Stimulated activated naive CD4-positive, alpha-beta T cell treated with Interleukin-2 at 50 U/mL for 16 hours (primary cell): ENCODE measurements at regions not wholly inside any gene's neighbourhood (a gene's known extent, or its start where the extent isn't known, plus 50 kb on each side); places are given as distances from the start of the nearest gene placed in this dataset.

Source experiments
- DNase-seq: peaks from one replicate; lab custom pipeline; 2025; lab: John Stamatoyannopoulos, UW

DNA sequence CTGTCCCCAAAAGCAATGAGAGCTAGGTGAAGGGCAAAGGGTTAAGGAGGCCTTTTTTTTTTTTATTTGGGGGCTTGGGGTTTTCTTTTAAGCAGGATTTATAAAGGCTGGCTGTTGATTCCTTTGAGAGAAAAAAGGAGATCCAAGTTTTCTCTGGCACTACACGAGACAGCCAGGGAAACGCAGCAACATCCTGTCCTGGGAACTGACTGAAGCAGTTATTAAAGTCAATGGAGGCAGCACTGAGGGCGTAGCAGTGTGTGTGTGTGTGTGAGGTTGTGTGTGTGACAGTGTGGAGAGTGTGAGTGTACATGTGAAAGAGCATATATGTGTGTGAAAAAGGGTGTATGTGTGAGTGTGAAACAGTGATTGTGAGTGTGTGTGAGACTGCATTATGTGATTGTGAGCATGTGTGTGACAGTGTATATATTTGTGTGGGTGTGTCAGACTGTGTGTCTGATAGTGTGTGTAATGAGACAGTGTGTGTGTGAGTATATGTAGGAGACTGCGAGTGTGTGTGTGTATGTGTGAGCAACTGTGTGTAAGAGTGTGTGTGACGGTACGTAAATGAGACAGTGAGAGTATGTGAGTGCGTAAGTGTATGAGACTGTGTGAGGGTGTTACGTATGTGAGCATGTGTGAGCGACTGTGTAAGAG, 65.9 kb upstream of the TIAM1 start:
- no peak for DNase-seq

DNA sequence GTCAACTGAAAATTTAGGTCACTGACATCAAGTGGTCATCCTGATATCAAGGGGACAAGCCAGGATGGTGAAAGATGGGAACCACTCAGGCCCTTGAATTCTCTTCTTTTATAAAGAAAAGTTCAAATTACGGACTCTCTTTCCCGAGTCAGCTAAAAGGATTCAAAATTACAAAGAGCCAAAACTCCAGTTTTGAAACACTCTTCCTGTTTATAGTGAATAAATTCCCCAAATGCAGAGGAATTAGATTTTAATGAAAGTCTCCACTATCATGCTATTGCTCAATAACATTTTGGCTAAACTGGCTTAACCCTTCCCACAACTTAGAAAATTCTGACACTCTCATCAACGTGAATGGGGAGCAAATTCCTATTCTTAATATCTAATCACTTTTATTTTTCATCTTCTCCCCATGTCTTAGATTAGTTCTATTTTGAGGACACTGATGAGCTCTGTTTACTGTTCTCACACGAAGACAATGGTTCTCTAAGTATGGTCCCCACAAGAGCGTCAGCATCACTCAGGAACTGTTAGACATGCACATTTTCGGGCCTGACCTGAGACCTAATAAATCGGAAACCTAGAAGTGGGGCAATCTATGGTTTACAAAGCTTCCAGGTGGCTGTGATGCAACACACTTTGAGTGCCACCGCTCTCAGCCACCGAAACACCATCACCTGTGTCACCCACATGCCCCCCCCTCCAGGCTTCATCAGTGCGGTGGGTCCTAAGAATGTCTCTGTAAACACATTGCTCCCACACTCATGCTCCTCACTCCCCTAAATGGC, 64.4 kb upstream of the TIAM1 start:
- no peak for DNase-seq

DNA sequence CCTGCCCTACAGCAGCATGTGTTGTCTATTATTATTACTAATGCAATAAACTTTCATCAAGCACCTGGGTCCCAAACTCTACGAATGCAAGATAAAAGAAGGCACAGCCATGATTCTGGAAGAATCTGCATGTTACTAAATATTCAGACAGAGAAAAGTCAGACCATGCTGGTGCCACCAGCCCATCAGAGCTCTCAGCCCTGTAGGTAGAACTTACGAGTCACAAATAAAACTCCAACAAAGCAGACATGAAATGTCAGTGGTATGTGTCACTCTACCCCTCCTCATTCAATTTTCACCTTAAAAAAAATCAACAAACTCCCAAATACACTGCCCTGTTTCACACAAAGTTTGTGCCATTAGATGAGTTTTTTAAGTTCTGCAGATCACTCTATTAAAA, 62.4 kb upstream of the TIAM1 start:
- DNase-seq, result no peak

DNA sequence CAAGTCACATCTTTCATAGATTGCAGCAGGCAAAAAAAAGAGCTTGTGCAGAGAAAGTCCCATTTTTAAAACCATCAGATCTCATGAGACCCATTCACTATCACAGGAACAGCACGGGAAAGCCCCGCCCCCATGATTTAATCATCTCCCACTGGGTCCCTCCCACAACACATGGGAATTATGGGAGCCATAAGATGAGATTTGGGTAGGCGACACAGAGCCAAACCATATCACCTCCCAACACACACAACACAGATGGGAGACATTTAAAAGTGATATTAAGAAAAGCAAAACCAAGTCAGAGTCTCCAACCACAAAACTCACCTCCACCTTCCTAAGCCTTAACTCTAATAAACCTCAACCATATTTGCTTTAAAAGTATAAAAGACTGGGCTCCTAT, 61.5 kb upstream of the TIAM1 start:
- no peak for DNase-seq

DNA sequence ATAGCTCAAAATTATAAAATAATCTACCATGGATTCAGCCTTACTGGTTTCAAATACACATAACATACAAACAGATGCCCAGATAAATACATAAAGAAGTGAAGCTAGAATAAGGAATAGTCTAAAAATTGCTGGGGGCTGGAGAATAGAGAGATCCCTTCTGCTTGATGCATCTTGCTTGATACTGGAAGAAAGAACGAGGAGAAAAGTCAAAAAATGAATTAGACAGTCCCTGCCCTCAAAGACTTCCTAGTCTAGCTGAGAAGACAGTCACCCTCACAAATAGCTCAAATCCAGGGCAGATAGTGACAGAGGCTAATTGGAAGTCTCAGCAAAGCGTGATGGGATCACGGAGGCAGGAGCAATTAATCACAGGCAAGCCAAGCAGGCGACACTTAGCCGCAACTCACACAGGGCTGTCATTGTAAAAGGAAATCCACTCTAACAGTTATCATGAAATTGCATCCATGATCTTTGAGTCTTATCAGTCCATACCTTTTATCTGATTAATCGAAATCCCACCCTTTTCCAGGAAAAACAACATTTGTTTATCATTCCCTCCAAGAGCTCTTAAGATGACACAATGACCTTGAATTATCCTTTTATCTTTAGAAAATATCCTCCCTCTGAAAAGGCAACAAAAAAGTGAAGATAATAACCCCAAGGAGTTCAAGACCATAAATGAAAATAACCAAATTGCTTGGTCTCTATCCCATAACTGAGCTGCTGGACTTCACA, 59.7 kb upstream of the TIAM1 start:
- no peak for DNase-seq

DNA sequence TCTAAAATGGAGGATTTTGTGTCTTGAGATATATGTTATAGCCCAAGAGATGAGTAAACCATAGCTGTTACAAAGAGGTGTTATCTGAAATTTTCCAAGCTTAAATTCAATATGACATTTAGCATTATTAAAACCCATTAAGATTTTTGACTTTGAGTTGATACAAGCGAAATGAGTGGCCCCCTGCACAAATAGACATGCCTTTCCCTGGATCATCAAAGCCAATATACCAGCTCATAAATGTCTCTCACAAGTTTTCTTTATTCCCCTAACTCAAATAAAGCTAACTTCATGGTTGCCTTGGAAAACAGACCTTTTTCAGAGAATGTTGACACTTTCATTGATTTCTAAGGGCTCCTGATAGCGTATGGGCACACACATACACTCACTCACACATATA, 55.5 kb upstream of the TIAM1 start:
- DNase-seq, result no peak

DNA sequence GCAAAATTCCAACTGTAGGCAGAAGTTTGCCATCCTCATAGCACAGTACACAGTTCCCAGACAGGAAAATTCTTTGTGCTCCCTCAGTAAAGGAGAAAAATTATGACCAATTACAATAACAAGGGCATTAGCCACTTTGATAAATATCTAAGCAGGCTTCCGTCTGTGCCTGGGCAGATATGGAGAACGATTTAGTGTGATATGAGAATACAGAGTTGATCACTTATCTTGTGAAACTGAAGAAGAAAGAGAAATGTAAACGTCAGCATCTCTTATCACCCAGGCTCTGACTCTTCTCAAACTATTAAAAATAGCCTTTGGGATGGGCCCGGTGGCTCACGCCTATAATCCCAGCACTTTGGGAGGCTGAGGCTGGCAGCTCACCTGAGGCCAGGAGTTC, 54.5 kb upstream of the TIAM1 start:
- no peak for DNase-seq

DNA sequence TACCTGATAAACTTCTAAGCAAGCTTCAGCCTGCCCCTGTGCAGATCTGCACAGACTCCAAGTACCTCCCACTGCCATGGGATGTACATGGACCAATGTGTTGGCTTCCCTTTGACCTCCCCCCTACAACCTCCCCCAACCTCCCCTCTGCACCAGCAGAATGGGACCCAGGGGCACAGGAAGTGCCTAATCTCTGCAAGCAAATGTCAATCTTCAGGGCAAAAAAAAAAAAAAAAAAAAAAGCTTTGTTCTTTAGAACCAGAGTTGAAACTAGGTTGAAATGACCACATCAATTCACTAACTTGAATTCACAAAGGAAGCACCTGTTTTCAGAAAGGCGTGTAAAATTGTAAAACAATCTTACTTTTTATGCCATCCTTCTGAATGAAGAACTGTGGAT, 53.9 kb upstream of the TIAM1 start:
- DNase-seq, result no peak

DNA sequence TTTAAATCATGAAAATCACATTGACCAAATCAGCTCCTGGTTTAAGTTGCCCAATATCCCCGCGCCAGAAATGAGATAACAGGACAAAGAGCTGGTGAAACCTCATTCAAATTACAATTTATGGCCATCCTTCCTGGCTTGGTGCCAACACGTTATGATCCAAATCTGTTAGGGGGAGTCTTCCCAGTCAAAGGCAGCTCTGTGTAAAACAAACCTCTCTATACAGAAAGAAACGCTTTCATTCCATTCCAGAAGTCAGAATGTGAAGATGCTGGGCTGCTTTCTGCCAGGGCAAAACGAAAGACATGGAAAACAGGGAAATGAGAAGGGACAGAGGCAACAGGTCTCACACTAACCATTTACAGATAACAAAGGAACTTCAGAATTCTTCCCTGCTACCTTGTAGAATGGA, 53.5 kb upstream of the TIAM1 start:
- no peak for DNase-seq

DNA sequence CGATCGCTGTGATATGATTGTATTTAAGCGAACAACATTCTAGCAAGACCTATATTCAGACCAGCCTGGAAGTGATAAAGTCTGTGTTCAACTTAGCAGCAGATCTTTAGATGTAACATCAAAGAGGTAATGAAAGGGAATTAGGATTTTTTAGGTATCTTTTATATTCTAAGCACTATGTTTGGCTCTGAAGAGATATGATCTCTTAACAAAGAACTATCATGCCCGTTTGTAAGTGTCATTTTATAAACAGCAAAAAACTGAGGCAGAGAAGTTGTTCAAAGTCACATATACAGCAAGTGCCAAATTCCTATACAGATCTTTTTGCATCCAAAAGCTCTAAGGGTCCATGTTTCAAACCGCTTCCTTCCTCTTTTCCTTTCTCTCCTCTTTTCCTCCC, 53.0 kb upstream of the TIAM1 start:
- no peak for DNase-seq

DNA sequence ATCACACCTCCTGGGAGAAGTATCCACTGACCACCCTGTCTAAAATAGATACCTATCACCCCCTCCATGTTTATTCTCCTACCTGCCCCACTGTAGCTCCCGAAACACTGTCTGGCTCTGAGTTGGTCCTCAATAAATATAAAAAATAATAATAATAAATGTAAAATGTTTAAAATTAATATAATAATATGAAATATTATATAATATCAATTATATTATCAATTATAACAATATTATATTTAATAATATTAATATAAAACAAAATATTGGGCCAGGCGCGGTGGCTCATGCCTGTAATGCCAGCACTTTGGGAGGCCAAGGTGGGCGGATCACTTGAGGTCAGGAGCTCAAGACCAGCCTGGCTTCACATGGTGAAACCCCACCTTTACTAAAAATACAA, 52.3 kb upstream of the TIAM1 start:
- no peak for DNase-seq

DNA sequence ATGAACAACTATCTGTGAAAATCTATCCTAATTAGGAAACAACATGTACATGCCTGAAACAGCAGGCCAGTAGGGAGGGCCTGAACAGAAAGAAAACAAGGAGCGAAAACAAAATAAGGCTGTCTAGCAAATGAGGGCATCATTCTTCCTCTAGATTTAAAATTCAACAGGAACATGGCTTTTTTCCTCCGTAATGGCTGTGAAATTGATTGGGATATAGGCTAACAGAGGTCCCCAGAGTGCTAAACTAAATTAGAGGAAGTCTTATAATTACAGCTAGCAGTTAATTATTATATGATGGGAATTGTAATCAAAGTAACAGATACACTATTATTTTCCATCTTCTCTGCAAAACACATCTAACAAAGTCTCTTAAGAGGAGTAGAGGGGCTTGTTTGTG, 51.7 kb upstream of the TIAM1 start:
- DNase-seq, result no peak

DNA sequence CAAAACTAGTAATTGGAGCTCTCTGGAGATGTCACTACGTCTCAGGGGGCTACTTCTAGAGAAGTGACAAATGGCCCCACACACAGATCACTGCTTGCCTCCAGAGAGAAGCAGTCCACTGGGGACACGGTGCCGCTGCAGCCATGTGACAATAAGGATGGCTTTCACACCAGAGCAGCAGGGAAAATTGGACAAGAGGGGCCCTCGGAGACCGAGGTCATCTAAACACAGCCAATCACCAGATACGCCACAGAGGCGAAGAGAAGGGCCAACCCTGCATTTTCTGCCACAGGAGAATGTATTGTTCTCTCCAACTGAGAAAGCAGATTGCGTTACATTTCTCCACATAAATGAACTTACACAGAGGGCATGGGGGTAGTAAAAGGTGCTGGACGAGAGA, 51.2 kb upstream of the TIAM1 start:
- no peak for DNase-seq

DNA sequence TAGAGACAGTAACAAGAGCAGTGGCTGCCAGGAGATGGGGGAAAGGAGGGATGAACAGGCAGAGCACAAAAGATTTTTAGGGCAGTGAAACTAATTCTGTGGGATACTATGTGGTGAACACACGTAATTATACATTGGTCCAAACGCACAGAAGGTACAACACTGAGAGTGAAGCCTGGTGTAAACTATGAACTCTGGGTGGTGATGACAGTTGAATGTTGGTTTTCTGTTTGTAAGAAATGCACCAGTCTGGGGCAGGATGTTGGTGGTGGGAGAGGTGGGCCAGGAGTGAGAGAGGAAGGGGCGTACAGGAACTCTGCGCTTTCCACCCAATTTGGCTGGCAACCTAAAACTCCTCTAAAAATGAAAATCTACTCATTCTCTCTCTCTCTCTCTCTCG, 50.2 kb upstream of the TIAM1 start:
- DNase-seq, result no peak
